Stimulated activated memory B cell treated with anti-CD40 and anti-IgM and Interleukin-4, amounts not matched to agents 10 μg/mL and 1 μg/mL and 100 μg/mL, for 72 hours (primary cell): ENCODE measurements at regions not wholly inside any gene's neighbourhood (a gene's known extent, or its start where the extent isn't known, plus 50 kb on each side); places are given as distances from the start of the nearest gene placed in this dataset.

Source experiments
- ATAC-seq: fragments of 150-1000 bp; cut with Tn5 transposase; 2 replicates; pipeline ENCODE4 v1.10.0; 2021
- H3K27ac Mint-ChIP-seq: one replicate; pipeline ENCODE4 v1.8.0; 2022; ENCODE audit warnings: mild to moderate bottlenecking, mixed read lengths
- H3K27me3 Mint-ChIP-seq: one replicate; pipeline ENCODE4 v1.8.0; 2022; ENCODE audit warnings: mixed read lengths
- H3K36me3 Mint-ChIP-seq: one replicate; pipeline ENCODE4 v1.8.0; 2022; ENCODE audit warnings: mixed read lengths
- H3K4me1 Mint-ChIP-seq: one replicate; pipeline ENCODE4 v1.8.0; 2022; ENCODE audit warnings: mixed read lengths
- H3K4me3 Mint-ChIP-seq: one replicate; pipeline ENCODE4 v1.8.0; 2022; ENCODE audit warnings: mild to moderate bottlenecking, moderate library complexity, mixed read lengths
- H3K9me3 Mint-ChIP-seq: one replicate; pipeline ENCODE4 v1.8.0; 2022; ENCODE audit warnings: mixed read lengths

GRCh38 chr1:208910161-208910560 is 666.0 kb upstream of the PLXNA2 start:
- Mint-ChIP-seq H3K4me1 (no peaks in the 10 kb centered on the region), H3K27ac (no peak overlapping the region), H3K4me3 (no peak overlapping the region), H3K9me3 (no peaks in the 10 kb centered on the region), H3K36me3 (no peaks in the 10 kb centered on the region), H3K27me3 (no peaks in the 10 kb centered on the region)
- no peak for ATAC-seq

DNA sequence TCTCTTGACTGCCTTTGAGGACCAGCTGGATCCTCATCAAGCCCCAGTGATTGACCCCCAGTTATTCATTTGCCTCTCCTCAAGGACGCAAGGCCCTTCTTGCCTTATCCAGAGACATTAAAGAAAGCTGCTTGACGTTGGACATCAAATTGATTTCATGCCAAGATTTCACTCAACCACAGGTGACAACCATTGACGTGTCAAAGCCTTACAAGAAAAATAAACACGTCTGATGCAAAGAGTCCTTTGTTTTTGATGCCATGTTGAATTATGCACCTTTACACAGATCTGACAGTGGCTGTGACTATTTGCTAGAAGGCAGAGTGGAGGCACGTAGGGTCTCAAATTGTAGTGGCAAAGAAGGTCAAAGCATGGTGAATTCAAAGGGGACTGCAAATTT is 666.2 kb upstream of the CAMK1G start:
- no peaks in the 10 kb centered on the region for H3K4me1 Mint-ChIP-seq

DNA sequence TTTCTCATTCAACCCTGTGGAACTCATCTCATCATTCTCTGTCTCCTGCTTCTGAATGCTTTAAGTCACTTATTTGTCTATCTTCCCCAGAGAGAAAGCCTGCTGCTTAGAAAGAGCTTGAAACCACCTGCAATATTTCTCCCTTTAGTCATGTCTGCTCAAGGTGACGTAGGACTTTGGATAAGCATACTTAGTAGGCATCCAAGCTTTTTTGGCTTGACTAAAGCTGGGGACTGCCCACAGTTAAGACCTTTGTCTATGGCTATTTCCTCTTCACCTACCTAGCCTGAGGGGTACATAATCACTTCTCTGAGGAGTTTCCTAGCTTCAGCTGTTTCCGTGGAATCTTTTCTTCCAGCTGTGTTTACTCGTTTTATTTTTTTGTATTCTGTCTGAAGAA is 665.8 kb upstream of the CAMK1G start:
- no peaks in the 10 kb centered on the region for H3K4me1 Mint-ChIP-seq
- no peaks in the 10 kb centered on the region for H3K27me3 Mint-ChIP-seq
- H3K4me3 Mint-ChIP-seq = no peak overlapping the region
- peaks cover 4% of the 10 kb centered on the region for H3K9me3 Mint-ChIP-seq
- ATAC-seq = no peak
- no peaks in the 10 kb centered on the region for H3K36me3 Mint-ChIP-seq
- H3K27ac Mint-ChIP-seq = no peak overlapping the region

More for the DNA sequence above, 666.2 kb upstream of the CAMK1G start:
- no peak overlapping the region for H3K27ac Mint-ChIP-seq
- H3K27me3 Mint-ChIP-seq = no peaks in the 10 kb centered on the region
- H3K36me3 Mint-ChIP-seq = no peaks in the 10 kb centered on the region
- peaks cover 4% of the 10 kb centered on the region for H3K9me3 Mint-ChIP-seq
- no peak for ATAC-seq
- H3K4me3 Mint-ChIP-seq = no peak overlapping the region

DNA sequence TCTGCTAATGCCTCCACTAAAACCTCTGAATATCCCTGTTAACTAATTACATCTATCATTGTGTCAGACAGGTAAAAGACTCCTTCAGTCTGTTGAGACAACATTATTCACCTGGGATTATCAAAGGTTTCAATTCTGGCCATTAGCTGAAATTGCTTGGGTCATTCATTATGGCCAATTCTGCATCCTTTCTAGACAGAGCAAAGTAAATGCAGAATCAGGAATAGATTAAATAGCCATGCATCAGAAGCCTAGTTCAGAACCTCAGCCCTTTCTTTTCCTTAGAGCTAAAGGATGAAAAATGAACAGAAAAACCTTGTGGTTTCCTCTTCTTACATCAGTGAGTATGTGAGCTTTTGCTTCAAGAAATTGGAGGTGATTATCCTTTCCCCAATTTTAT is 665.4 kb upstream of the CAMK1G start:
- peaks cover 4% of the 10 kb centered on the region for H3K9me3 Mint-ChIP-seq
- H3K27me3 Mint-ChIP-seq = no peaks in the 10 kb centered on the region
- H3K27ac Mint-ChIP-seq = no peak overlapping the region
- H3K4me1 Mint-ChIP-seq = no peaks in the 10 kb centered on the region
- H3K4me3 Mint-ChIP-seq = no peak overlapping the region
- no peak for ATAC-seq
- no peaks in the 10 kb centered on the region for H3K36me3 Mint-ChIP-seq

GRCh38 chr1:208919371-208919770 is 664.1 kb upstream of the CAMK1G start:
- Mint-ChIP-seq H3K27me3 (no peaks in the 10 kb centered on the region), H3K4me3 (no peak overlapping the region), H3K4me1 (no peaks in the 10 kb centered on the region), H3K9me3 (peaks cover 4% of the 10 kb centered on the region), H3K27ac (no peak overlapping the region), H3K36me3 (no peaks in the 10 kb centered on the region)
- ATAC-seq = no peak

GRCh38 chr1:208921259-208921658 is 662.3 kb upstream of the CAMK1G start:
- no peak overlapping the region for H3K4me3 Mint-ChIP-seq
- H3K27ac Mint-ChIP-seq = no peak overlapping the region
- no peaks in the 10 kb centered on the region for H3K27me3 Mint-ChIP-seq
- no peaks in the 10 kb centered on the region for H3K36me3 Mint-ChIP-seq
- no peaks in the 10 kb centered on the region for H3K4me1 Mint-ChIP-seq
- peaks cover 4% of the 10 kb centered on the region for H3K9me3 Mint-ChIP-seq
- no peak for ATAC-seq

DNA sequence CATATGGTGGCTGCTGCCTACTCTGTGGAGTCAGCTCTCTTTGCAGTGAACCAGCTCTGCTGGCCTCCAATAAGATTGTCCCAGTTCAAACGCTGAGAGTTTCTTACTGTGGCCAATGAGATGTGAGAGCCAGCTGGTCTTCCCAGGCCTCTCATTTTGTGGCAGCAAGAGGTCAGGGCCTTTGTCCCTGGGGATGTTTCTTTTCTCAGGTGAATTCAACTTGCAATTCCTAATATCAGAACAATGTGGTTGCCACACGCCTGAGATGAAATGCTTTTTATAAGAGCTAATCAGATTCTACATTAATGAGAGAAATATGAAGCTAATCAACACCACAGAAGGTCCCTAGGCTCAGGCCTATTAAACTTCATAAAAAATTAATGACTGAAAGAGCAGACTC is 660.1 kb upstream of the CAMK1G start:
- no peaks in the 10 kb centered on the region for H3K27me3 Mint-ChIP-seq
- H3K4me3 Mint-ChIP-seq = no peak overlapping the region
- H3K36me3 Mint-ChIP-seq = no peaks in the 10 kb centered on the region
- H3K4me1 Mint-ChIP-seq = no peaks in the 10 kb centered on the region
- H3K9me3 Mint-ChIP-seq = peaks cover 4% of the 10 kb centered on the region
- ATAC-seq = no peak
- no peak overlapping the region for H3K27ac Mint-ChIP-seq

GRCh38 chr1:208923946-208924720 is 659.4 kb upstream of the CAMK1G start:
- Mint-ChIP-seq H3K4me1 (no peaks in the 10 kb centered on the region), H3K27me3 (no peaks in the 10 kb centered on the region), H3K4me3 (no peak overlapping the region), H3K27ac (no peak overlapping the region), H3K36me3 (no peaks in the 10 kb centered on the region), H3K9me3 (peaks cover 4% of the 10 kb centered on the region)
- ATAC-seq = no peak

DNA sequence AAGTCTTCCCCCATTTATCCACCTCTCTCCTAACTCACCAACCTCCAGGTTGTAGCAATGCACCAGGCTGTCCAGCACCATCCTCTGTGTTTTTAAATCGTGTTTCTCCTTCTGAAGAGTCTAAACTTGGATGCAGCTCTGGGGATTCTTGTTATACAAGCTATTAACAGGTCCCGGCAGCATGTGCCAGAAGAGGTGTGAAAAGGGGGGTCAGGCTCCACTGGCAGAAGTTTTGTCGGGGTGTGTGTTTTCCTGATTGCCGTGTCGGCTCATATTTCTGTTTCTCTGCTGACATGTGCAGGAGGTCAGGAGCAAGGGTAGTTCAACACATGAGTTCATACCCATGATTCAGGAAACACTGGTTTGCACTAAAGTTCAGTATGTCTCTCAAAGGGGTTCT is 658.6 kb upstream of the CAMK1G start:
- ATAC-seq = no peak
- Mint-ChIP-seq H3K4me1 (no peaks in the 10 kb centered on the region), H3K4me3 (no peak overlapping the region), H3K36me3 (no peaks in the 10 kb centered on the region), H3K9me3 (peaks cover under 1% of the 10 kb centered on the region), H3K27ac (no peak overlapping the region), H3K27me3 (no peaks in the 10 kb centered on the region)

GRCh38 chr1:208928349-208929010 is 655.0 kb upstream of the CAMK1G start:
- Mint-ChIP-seq H3K36me3 (no peaks in the 10 kb centered on the region), H3K4me1 (no peaks in the 10 kb centered on the region), H3K9me3 (peaks cover 3% of the 10 kb centered on the region), H3K4me3 (no peak overlapping the region), H3K27ac (no peak overlapping the region), H3K27me3 (no peaks in the 10 kb centered on the region)
- ATAC-seq = no peak

DNA sequence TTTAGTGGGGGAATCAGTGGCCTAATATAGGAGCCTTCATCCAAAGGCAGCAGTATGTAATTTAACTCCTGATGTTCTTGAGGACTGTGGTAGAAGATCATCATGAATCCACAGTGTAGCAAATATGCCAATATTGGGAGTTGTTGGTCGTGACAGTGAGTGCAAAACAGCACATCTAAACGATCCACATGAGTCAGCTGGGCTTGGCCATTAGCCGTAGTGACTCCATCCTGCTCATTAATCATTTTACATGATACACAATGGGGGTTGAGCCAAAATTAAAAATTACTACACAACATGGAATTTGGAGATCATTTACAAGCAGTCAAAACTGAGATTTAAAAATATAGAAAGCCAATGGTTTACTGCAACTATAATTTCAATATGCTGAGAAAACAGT is 653.9 kb upstream of the CAMK1G start:
- H3K36me3 Mint-ChIP-seq = no peaks in the 10 kb centered on the region
- ATAC-seq = no peak
- no peaks in the 10 kb centered on the region for H3K27me3 Mint-ChIP-seq
- H3K9me3 Mint-ChIP-seq = peaks cover 3% of the 10 kb centered on the region
- H3K4me3 Mint-ChIP-seq = no peak overlapping the region
- H3K27ac Mint-ChIP-seq = no peak overlapping the region
- H3K4me1 Mint-ChIP-seq = no peaks in the 10 kb centered on the region

- H3K4me1 Mint-ChIP-seq = no peaks in the 10 kb centered on the region
- H3K27me3 Mint-ChIP-seq = no peaks in the 10 kb centered on the region
- no peak overlapping the region for H3K4me3 Mint-ChIP-seq
- H3K36me3 Mint-ChIP-seq = no peaks in the 10 kb centered on the region
- ATAC-seq = no peak
- H3K9me3 Mint-ChIP-seq = peaks cover 3% of the 10 kb centered on the region
- no peak overlapping the region for H3K27ac Mint-ChIP-seq
Observed at GRCh38 chr1:208931936-208932335, 651.6 kb upstream of the CAMK1G start.

DNA sequence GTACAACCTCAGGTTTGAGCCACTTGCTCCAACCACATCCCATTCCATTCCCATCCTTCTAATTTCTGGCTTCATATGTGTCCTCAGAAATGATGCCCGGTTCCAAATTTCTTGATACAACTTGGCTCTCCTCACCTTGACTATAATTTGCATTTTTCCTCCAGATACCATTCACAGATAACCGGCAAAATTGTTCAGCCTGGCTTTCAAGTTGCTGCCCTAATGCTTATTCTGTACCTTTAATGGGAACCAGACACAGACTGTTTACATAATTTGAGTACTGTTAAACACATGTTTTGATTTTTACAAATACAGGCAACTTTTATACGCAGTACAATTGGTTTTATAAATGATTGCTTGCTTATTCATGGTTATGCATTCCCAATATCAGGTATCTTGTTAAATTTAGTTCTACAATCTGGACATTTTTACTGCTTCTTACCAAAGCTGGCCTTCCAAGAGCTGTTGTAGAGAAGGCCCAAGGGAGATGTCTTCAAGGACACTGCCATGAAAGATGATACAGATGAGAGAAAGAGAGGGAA is 649.5 kb upstream of the CAMK1G start:
- ATAC-seq = no peak

DNA sequence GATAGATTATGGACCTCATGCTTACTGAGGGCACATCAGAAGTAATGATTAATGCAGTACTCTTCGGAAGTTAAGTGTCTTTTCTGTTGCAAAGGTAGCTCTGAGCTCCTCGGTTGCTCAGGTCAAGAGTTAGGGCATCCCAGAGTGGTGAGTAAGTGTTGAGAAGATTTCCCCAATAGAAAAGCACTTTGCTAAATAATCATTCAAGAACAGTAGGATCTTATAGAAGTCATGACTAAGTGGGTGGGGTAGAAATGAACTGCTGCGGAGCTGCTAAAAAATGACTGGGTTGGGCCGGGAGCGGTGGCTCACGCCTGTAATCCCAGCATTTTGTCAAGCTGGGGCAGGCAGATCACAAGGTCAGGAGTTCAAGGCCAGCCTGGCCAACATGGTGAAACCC is 648.6 kb upstream of the CAMK1G start:
- no peak overlapping the region for H3K4me3 Mint-ChIP-seq
- H3K4me1 Mint-ChIP-seq = no peaks in the 10 kb centered on the region
- no peak overlapping the region for H3K27ac Mint-ChIP-seq
- no peaks in the 10 kb centered on the region for H3K36me3 Mint-ChIP-seq
- H3K27me3 Mint-ChIP-seq = no peaks in the 10 kb centered on the region
- ATAC-seq = no peak
- peaks cover 7% of the 10 kb centered on the region for H3K9me3 Mint-ChIP-seq

More for the DNA sequence above, 649.5 kb upstream of the CAMK1G start:
- no peak overlapping the region for H3K27ac Mint-ChIP-seq
- H3K4me3 Mint-ChIP-seq = no peak overlapping the region
- no peaks in the 10 kb centered on the region for H3K4me1 Mint-ChIP-seq
- H3K9me3 Mint-ChIP-seq = peaks cover 7% of the 10 kb centered on the region
- no peaks in the 10 kb centered on the region for H3K27me3 Mint-ChIP-seq
- no peaks in the 10 kb centered on the region for H3K36me3 Mint-ChIP-seq

- Mint-ChIP-seq H3K4me1 (no peaks in the 10 kb centered on the region), H3K36me3 (no peaks in the 10 kb centered on the region), H3K9me3 (peaks cover 7% of the 10 kb centered on the region), H3K27me3 (no peaks in the 10 kb centered on the region), H3K27ac (no peak overlapping the region), H3K4me3 (no peak overlapping the region)
- ATAC-seq = no peak
Observed at GRCh38 chr1:208935517-208936187, 647.9 kb upstream of the CAMK1G start.
